Testis (tissue), 2 donors: ENCODE measurements at regions not wholly inside any gene's neighbourhood (a gene's known extent, or its start where the extent isn't known, plus 50 kb on each side); places are given as distances from the start of the nearest gene placed in this dataset.

ENCODE experiments used
- DNase-seq: peaks from one replicate; pipeline ENCODE4 v3.0.0-alpha.2; 2019
- H3K27ac ChIP-seq, 2 donors: fragments of 200-600 bp; sonication (generic); one replicate each; pipeline ENCODE4 v1.5.1; 2019
- H3K27me3 ChIP-seq: fragments of 200-600 bp; sonication (generic); one replicate; pipeline ENCODE4 v1.5.1; 2019
- H3K36me3 ChIP-seq: fragments of 200-600 bp; sonication (generic); one replicate; pipeline ENCODE4 v1.5.1; 2017; ENCODE audit warnings: low read depth; ENCODE audit errors: missing control alignments
- H3K4me1 ChIP-seq: fragments of 200-600 bp; sonication (generic); one replicate; pipeline ENCODE4 v1.5.1; 2019
- H3K4me3 ChIP-seq, 2 donors: fragments of 200-600 bp; sonication (generic); one replicate each; pipeline ENCODE4 v1.5.1; 2017 to 2019
- H3K9me3 ChIP-seq: fragments of 200-600 bp; sonication (generic); one replicate; pipeline ENCODE4 v1.5.1; 2017
- POLR2A ChIP-seq: fragments of 450-650 bp; IDR thresholded peaks from one replicate; pipeline ENCODE4 v1.6.1; 2017; ENCODE audit warnings: antibody characterized with exemption, mild to moderate bottlenecking, moderate library complexity
- WGBS, 2 donors: methylation state at CpG; one replicate each; pipeline ENCODE4 v1.1.5; 2018; 5-methylcytosine and 5-hydroxymethylcytosine counted together
- intact Hi-C: fragments of 100-400 bp; cut with DNase I; formaldehyde crosslinking; loops from one replicate; pipeline ENCODE4 v1.15.1; 2023; ENCODE audit warnings: low total_unique reads
- TF ChIP-seq, protein P1 (sequence below), 3 experiments: fragments of 450-650 bp in 2 of 3; fragments of 200-600 bp in 1 of 3; sonication (generic) in 1 of 3; IDR thresholded peaks; one replicate each; pipeline ENCODE4 v1.5.1; 2016 to 2019; ENCODE audit warnings: antibody characterized with exemption in 3 of 3, mild to moderate bottlenecking in 2 of 3, moderate library complexity in 1 of 3

DNA sequence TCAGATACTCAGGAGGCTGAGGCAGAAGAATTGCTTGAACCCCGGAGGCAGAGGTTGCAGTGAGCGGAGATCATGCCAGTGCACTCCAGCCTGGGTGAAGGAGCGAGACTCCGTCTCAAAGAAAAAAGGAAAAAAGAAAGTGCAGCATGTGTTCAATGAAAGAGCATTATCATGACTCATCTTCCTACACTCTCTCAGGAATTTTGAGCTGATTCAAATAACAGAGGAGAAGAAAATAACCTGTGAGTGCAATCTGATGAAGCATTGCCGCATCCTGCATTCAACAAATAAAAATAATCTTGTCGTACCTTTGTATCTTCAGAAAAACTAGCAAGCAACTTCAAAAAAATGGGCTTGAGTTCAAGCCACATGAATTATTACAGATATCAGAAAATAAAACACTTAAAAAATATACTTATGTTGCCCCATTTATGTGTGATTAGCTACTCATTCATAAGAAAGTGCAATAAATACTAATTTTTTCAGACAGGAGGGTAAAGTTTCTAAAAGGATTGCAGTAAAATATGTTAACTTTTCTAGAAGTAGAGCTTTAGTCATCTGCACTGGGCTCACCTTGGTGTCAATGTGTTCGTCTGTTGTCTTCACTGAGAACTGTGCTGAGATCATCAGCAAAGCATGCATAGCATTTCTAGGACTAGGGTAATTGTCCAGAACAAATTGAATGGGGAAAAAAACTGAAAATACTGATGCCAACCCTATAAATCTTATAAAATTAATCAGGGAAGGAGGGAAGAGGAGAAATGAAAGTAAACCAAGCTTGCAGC lies 90.4 kb upstream of the VCX3B start:
- Histone ChIP-seq H3K4me1 (no peaks in the 10 kb centered on the region), H3K36me3 (no peaks in the 10 kb centered on the region), H3K4me3 (no peak overlapping the region), H3K9me3 (no peaks in the 10 kb centered on the region), H3K27ac (no peak overlapping the region), H3K27me3 (no peaks in the 10 kb centered on the region)
- DNase-seq = no peak
- intact Hi-C loops = no loop called here
- 92 to 98% methylated on average over 7 of the region's 7 CpGs for WGBS, 2 donors
- no peak for TF ChIP-seq POLR2A
- TF ChIP-seq, protein P1, sequence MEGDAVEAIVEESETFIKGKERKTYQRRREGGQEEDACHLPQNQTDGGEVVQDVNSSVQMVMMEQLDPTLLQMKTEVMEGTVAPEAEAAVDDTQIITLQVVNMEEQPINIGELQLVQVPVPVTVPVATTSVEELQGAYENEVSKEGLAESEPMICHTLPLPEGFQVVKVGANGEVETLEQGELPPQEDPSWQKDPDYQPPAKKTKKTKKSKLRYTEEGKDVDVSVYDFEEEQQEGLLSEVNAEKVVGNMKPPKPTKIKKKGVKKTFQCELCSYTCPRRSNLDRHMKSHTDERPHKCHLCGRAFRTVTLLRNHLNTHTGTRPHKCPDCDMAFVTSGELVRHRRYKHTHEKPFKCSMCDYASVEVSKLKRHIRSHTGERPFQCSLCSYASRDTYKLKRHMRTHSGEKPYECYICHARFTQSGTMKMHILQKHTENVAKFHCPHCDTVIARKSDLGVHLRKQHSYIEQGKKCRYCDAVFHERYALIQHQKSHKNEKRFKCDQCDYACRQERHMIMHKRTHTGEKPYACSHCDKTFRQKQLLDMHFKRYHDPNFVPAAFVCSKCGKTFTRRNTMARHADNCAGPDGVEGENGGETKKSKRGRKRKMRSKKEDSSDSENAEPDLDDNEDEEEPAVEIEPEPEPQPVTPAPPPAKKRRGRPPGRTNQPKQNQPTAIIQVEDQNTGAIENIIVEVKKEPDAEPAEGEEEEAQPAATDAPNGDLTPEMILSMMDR (IDR thresholded peaks at IDR 0.05) = no peak

DNA sequence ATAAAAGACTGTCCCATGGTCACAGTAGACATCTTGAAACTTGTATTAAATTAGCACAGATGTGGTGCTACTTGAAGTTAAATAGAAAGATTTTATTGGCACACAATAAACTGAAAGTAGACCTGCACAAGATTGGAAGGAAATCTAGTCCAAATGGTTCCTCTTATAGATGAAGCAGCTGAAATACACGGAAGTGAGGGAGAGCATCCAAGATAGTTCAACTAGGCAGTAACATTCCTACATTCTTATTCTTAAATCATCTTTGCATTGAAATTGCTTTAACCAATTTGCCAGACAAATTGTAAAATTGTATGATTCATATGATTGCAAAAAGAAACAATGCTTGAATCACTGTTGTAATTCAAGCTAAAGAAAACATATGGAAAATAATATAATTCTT lies 87.6 kb upstream of the VCX3B start:
- no peaks in the 10 kb centered on the region for H3K9me3 ChIP-seq
- H3K27me3 ChIP-seq = no peaks in the 10 kb centered on the region
- intact Hi-C loops = no loop called here
- no peak overlapping the region for H3K27ac ChIP-seq
- H3K4me1 ChIP-seq = no peaks in the 10 kb centered on the region
- H3K4me3 ChIP-seq = no peak overlapping the region
- no peaks in the 10 kb centered on the region for H3K36me3 ChIP-seq
- no peak for DNase-seq
- 53 to 83% methylated on average over 1 of the region's 1 CpG for WGBS, 2 donors
- TF ChIP-seq, protein P1 (IDR thresholded peaks at IDR 0.05) = no peak
- TF ChIP-seq POLR2A = no peak

DNA sequence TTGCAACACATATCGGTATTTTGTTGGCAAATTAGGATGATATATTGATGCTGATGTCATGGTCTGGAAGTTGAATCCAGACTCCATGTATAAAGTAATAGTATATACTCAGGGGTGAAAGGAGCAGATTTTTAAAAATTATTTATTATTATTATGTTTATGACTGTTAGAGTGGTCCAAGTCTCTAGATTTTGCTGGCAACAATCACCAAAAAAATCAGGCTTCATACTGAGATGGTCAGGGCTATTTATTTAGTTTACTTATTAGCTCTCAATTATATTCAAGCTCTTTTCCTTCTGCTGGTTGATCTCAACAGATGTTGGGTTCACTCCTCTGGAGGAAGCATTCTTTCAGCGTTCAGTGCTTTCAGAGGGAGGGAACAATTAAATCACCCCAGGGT lies 73.9 kb upstream of the VCX3B start:
- H3K27me3 ChIP-seq = no peaks in the 10 kb centered on the region
- no peak for DNase-seq
- no peaks in the 10 kb centered on the region for H3K9me3 ChIP-seq
- H3K36me3 ChIP-seq = no peaks in the 10 kb centered on the region
- intact Hi-C loops = no loop called here
- H3K4me3 ChIP-seq = no peak overlapping the region
- no peak overlapping the region for H3K27ac ChIP-seq
- TF ChIP-seq POLR2A = no peak
- TF ChIP-seq, protein P1 (IDR thresholded peaks at IDR 0.05) = no peak
- no peaks in the 10 kb centered on the region for H3K4me1 ChIP-seq
- WGBS, 2 donors = 60 to 66% methylated on average over 2 of the region's 2 CpGs

DNA sequence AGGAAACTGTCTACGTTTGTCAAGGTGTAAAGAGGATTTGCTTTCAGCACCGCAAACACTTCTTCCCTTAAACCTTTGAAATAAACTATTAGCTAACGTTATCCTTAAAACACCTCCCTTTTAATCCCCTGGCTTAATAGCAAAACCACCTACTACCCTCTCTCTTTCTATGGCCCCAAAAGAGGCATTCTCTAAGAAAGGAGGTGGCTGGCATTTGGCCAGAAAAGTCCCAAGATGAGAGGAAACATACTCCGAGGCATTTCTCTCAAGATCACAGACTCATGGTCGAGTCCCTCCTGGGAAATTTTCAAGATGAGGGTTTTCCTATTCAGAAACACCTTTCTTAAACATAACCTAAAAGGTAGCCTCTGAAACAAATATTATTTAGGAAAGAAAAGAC lies 60.6 kb upstream of the VCX3B start:
- H3K4me3 ChIP-seq = no peak overlapping the region
- no peaks in the 10 kb centered on the region for H3K4me1 ChIP-seq
- intact Hi-C loops = no loop called here
- DNase-seq = peak; percentile 13
- WGBS, 2 donors = 44 to 59% methylated on average over 5 of the region's 5 CpGs
- H3K27me3 ChIP-seq = no peaks in the 10 kb centered on the region
- no peaks in the 10 kb centered on the region for H3K36me3 ChIP-seq
- no peaks in the 10 kb centered on the region for H3K9me3 ChIP-seq
- TF ChIP-seq, protein P1 (IDR thresholded peaks at IDR 0.05) = no peak
- no peak for TF ChIP-seq POLR2A
- no peak overlapping the region for H3K27ac ChIP-seq

DNA sequence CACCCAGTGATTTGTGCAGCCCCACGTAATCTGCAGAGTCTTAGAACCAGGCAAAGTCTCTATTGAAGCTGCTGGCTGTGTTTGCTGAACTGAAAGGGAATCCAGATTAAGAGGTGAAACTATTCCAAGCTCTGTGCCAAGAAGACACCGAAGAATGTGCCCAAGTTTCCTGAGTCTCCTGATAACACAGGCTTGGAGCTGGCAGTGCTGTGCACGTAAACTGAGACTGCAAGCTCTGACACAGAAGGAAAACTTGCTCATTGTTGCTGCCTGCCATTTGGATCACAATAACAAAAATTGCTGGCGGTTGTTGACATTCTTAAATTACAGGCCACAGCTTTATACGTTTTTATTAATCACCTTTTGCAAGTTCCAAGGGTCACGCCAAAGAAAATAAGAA lies 60.2 kb upstream of the VCX3B start:
- Histone ChIP-seq H3K4me3 (no peak overlapping the region), H3K4me1 (no peaks in the 10 kb centered on the region), H3K27ac (no peak overlapping the region), H3K27me3 (no peaks in the 10 kb centered on the region), H3K9me3 (no peaks in the 10 kb centered on the region), H3K36me3 (no peaks in the 10 kb centered on the region)
- intact Hi-C loops = no loop called here
- peak; percentile 60 for DNase-seq
- TF ChIP-seq POLR2A = no peak
- TF ChIP-seq, protein P1 (IDR thresholded peaks at IDR 0.05) = no peak
- 18 to 29% methylated on average over 5 to 6 of the region's 6 CpGs for WGBS, 2 donors
